IMR-90 (cell line): ENCODE measurements at regions not wholly inside any gene's neighbourhood (a gene's known extent, or its start where the extent isn't known, plus 50 kb on each side); places are given as distances from the start of the nearest gene placed in this dataset.

ENCODE experiments used
- ATAC-seq: fragments of 200-7000 bp; cut with Tn5 transposase; 2 replicates; pipeline ENCODE4 v1.9.1; 2020; ENCODE audit warnings: low read depth, mild to moderate bottlenecking, moderate library complexity
- BruUV-seq: library from RNA; stranded (reverse); fragments of 400-500 nt; replicated peaks from 2 replicates; lab custom pipeline; 2021; lab: Mats Ljungman, UMichigan
- CTCF ChIA-PET: fragments of 300-600 bp; formaldehyde crosslinking; extraction: SDS; loops from one replicate; lab custom pipeline; 2021; ENCODE audit warnings: antibody characterized with exemption; lab: Yijun Ruan, JAX
- POLR2A ChIA-PET: fragments of 300-600 bp; sonication (Branson Sonifier 250); formaldehyde crosslinking; loops from one replicate; lab custom pipeline; 2022; ENCODE audit warnings: antibody characterized with exemption; ENCODE audit not compliant: unreplicated experiment; lab: Charles Lee
- DNase-seq: peaks from one replicate; pipeline ENCODE4 v3.0.0; 2013
- H2AFZ ChIP-seq: replicated peaks from 2 replicates; pipeline ENCODE3; 2013; ENCODE audit warnings: low read length, mild to moderate bottlenecking; ENCODE audit not compliant: poor library complexity
- H2AK5ac ChIP-seq: 2 replicates; pipeline ENCODE4 v1.6.1; 2013; ENCODE audit warnings: low read depth, low read length, inconsistent platforms
- H2AK9ac ChIP-seq: replicated peaks from 2 replicates; pipeline ENCODE3; 2013; ENCODE audit warnings: mild to moderate bottlenecking, low read depth, low read length, moderate library complexity; ENCODE audit not compliant: poor library complexity
- H2BK120ac ChIP-seq: 2 replicates; pipeline ENCODE4 v1.6.1; 2013; ENCODE audit warnings: low read depth, low read length, inconsistent platforms
- H2BK15ac ChIP-seq: 3 replicates; pipeline ENCODE4 v1.6.1; 2013; ENCODE audit warnings: low read depth, low read length, inconsistent platforms
- H2BK20ac ChIP-seq: 2 replicates; pipeline ENCODE4 v1.6.1; 2013; ENCODE audit warnings: low read depth, mild to moderate bottlenecking, inconsistent platforms, low read length, moderate library complexity
- H2BK5ac ChIP-seq: 2 replicates; pipeline ENCODE4 v1.6.1; 2013; ENCODE audit warnings: mild to moderate bottlenecking, low read depth, low read length, inconsistent platforms; ENCODE audit not compliant: poor library complexity, severe bottlenecking
- H3K14ac ChIP-seq: replicated peaks from 2 replicates; pipeline ENCODE4 v1.6.1; 2013; ENCODE audit warnings: low read depth, low read length, inconsistent platforms
- H3K18ac ChIP-seq: 2 replicates; pipeline ENCODE4 v1.6.1; 2013; ENCODE audit warnings: low read depth, low read length, control low read depth
- H3K23ac ChIP-seq: 2 replicates; pipeline ENCODE4 v1.6.1; 2013; ENCODE audit warnings: low read depth, low read length, inconsistent platforms
- H3K27ac ChIP-seq: 2 replicates; pipeline ENCODE4 v1.5.1; 2013; ENCODE audit warnings: mild to moderate bottlenecking, control low read depth, low read length; ENCODE audit not compliant: insufficient read depth
- H3K27me3 ChIP-seq: 2 replicates; pipeline ENCODE4 v1.6.1; 2013; ENCODE audit warnings: low read length; ENCODE audit not compliant: control insufficient read depth, insufficient read depth
- H3K36me3 ChIP-seq: 2 replicates; pipeline ENCODE4 v1.6.1; 2013; ENCODE audit warnings: low read length, mixed read lengths; ENCODE audit not compliant: control insufficient read depth, insufficient read depth
- H3K4ac ChIP-seq: 2 replicates; pipeline ENCODE4 v1.6.1; 2013; ENCODE audit warnings: low read depth, low read length, inconsistent platforms
- H3K4me1 ChIP-seq: 2 replicates; pipeline ENCODE4 v1.6.1; 2013; ENCODE audit warnings: low read length, mixed read lengths; ENCODE audit not compliant: control insufficient read depth, insufficient read depth
- H3K4me2 ChIP-seq: 2 replicates; pipeline ENCODE4 v1.6.1; 2013; ENCODE audit warnings: low read depth, mild to moderate bottlenecking, control low read depth, low read length, moderate library complexity
- H3K4me3 ChIP-seq: 2 replicates; pipeline ENCODE4 v1.5.1; 2013; ENCODE audit warnings: low read depth, mild to moderate bottlenecking, control low read depth, low read length, moderate library complexity; ENCODE audit not compliant: insufficient read depth
- H3K56ac ChIP-seq: 2 replicates; pipeline ENCODE4 v1.6.1; 2013; ENCODE audit warnings: low read length, inconsistent platforms; ENCODE audit not compliant: insufficient read depth; ENCODE audit errors: extremely low read depth
- H3K79me1 ChIP-seq, 2 experiments: 2 replicates each; pipeline ENCODE4 v1.6.1; 2013; ENCODE audit warnings: low read length in 2 of 2, inconsistent platforms in 1 of 2, low read depth in 1 of 2
- H3K9ac ChIP-seq: 2 replicates; pipeline ENCODE4 v1.6.1; 2013; ENCODE audit warnings: low read depth, low read length, control low read depth
- H3K9me1 ChIP-seq: 2 replicates; pipeline ENCODE4 v1.6.1; 2013; ENCODE audit warnings: low read length, inconsistent platforms; ENCODE audit not compliant: insufficient read depth
- H3K9me3 ChIP-seq: 2 replicates; pipeline ENCODE4 v1.6.1; 2013; ENCODE audit warnings: low read length; ENCODE audit not compliant: control insufficient read depth, insufficient read depth
- H4K20me1 ChIP-seq: 2 replicates; pipeline ENCODE4 v1.6.1; 2013; ENCODE audit warnings: low read length, inconsistent platforms; ENCODE audit not compliant: insufficient read depth
- H4K5ac ChIP-seq: 2 replicates; pipeline ENCODE4 v1.6.1; 2013; ENCODE audit warnings: mild to moderate bottlenecking, low read depth, low read length, control low read depth
- H4K8ac ChIP-seq, 2 experiments: 2 replicates each; pipeline ENCODE4 v1.6.1; 2013; ENCODE audit warnings: low read depth in 2 of 2, low read length in 2 of 2, control low read depth in 1 of 2, inconsistent platforms in 1 of 2
- H4K91ac ChIP-seq: 2 replicates; pipeline ENCODE4 v1.6.1; 2013; ENCODE audit warnings: low read depth, low read length, inconsistent platforms; ENCODE audit not compliant: insufficient read depth
- BHLHE40 ChIP-seq: fragments of 150-350 bp; IDR thresholded peaks from 2 replicates; pipeline ENCODE4 v1.6.1; 2016; ENCODE audit warnings: mild to moderate bottlenecking, low read depth, low read length
- CEBPB ChIP-seq: IDR thresholded peaks from 2 replicates; pipeline ENCODE4 v1.6.1; 2012; ENCODE audit warnings: low read depth, low read length, improper control_type of control experiment
- CHD1 ChIP-seq: IDR thresholded peaks from 2 replicates; pipeline ENCODE4 v1.6.1; 2012; ENCODE audit warnings: low read depth, low read length, improper control_type of control experiment
- CTCF ChIP-seq: conservative IDR thresholded peaks from 2 replicates; pipeline ENCODE4 v1.5.1; 2012; ENCODE audit warnings: mild to moderate bottlenecking, low read depth, low read length, improper control_type of control experiment
- ELK1 ChIP-seq: fragments of 150-350 bp; IDR thresholded peaks from 2 replicates; pipeline ENCODE4 v1.6.1; 2016; ENCODE audit warnings: low read depth, mild to moderate bottlenecking, low read length, moderate library complexity, borderline replicate concordance
- FOS ChIP-seq: fragments of 150-350 bp; IDR thresholded peaks from 2 replicates; pipeline ENCODE4 v1.6.1; 2016; ENCODE audit warnings: low read depth, low read length
- MAFK ChIP-seq: IDR thresholded peaks from 2 replicates; pipeline ENCODE4 v1.6.1; 2012; ENCODE audit warnings: low read depth, low read length, improper control_type of control experiment
- MAZ ChIP-seq: IDR thresholded peaks from 2 replicates; pipeline ENCODE4 v1.6.1; 2012; ENCODE audit warnings: low read depth, mild to moderate bottlenecking, low read length, improper control_type of control experiment, moderate library complexity, borderline replicate concordance
- MXI1 ChIP-seq: IDR thresholded peaks from 2 replicates; pipeline ENCODE4 v1.6.1; 2012; ENCODE audit warnings: low read depth, mild to moderate bottlenecking, low read length, moderate library complexity, borderline replicate concordance
- NFE2L2 ChIP-seq: fragments of 150-350 bp; IDR thresholded peaks from 2 replicates; pipeline ENCODE4 v1.6.1; 2016; ENCODE audit warnings: low read depth, mild to moderate bottlenecking, low read length
- POLR2A ChIP-seq: IDR thresholded peaks from 2 replicates; pipeline ENCODE4 v1.6.1; 2012; ENCODE audit warnings: mild to moderate bottlenecking, low read depth, low read length
- RAD21 ChIP-seq: IDR thresholded peaks from 2 replicates; pipeline ENCODE4 v1.6.1; 2012; ENCODE audit warnings: low read length, improper control_type of control experiment
- RCOR1 ChIP-seq: IDR thresholded peaks from 2 replicates; pipeline ENCODE4 v1.6.1; 2012; ENCODE audit warnings: mild to moderate bottlenecking, low read length, improper control_type of control experiment; ENCODE audit not compliant: insufficient replicate concordance
- RFX5 ChIP-seq: IDR thresholded peaks from 2 replicates; pipeline ENCODE4 v1.8.0; 2012; ENCODE audit warnings: low read depth, mild to moderate bottlenecking, low read length, moderate library complexity
- SMC3 ChIP-seq: fragments of 150-350 bp; IDR thresholded peaks from 2 replicates; pipeline ENCODE4 v1.6.1; 2016; ENCODE audit warnings: low read depth, mild to moderate bottlenecking, antibody characterized with exemption, low read length, moderate library complexity
- USF2 ChIP-seq: fragments of 150-350 bp; IDR thresholded peaks from 2 replicates; pipeline ENCODE4 v1.6.1; 2017; ENCODE audit warnings: mild to moderate bottlenecking, antibody characterized with exemption, low read length, low read depth
- WGBS, 2 experiments: methylation state at CpG; one replicate each; pipeline versions ENCODE4 v1.1.5 to v1.1.7; 2013; ENCODE audit warnings: missing lambda C conversion rate in 2 of 2; ENCODE audit not compliant: insufficient read length in 1 of 2; ENCODE audit errors: extremely low coverage in 2 of 2; 5-methylcytosine and 5-hydroxymethylcytosine counted together
- dilution Hi-C: fragments of 300-500 bp; cut with HindIII; formaldehyde crosslinking; loops from one replicate; pipeline ENCODE4 v1.14.3; 2018; ENCODE audit warnings: low sequenced_read_pairs; ENCODE audit not compliant: unreplicated experiment
- in situ Hi-C: fragments of 300-500 bp; cut with MboI; formaldehyde crosslinking; loops from 3 replicates; pipeline ENCODE4 v1.14.3; 2019; ENCODE audit warnings: low sequenced_read_pairs, inconsistent platforms, mixed read lengths
- intact Hi-C: fragments of 100-400 bp; cut with micrococcal nuclease; formaldehyde crosslinking; loops from 2 replicates; pipeline ENCODE4 v1.10.0; 2022

- ChIA-PET POLR2A (no interaction called here), CTCF (no interaction called here)
- in situ Hi-C loops (no loop called here), intact Hi-C loops (no loop called here), dilution Hi-C loops (no loop called here)
- Histone ChIP-seq H3K18ac (no peak overlapping the region), H3K4me3 (no peak overlapping the region), H3K79me1 (no peaks in the 10 kb centered on the region), H4K20me1 (no peaks in the 10 kb centered on the region), H3K27ac (no peak overlapping the region), H3K14ac (no peak overlapping the region), H2AK5ac (no peak overlapping the region), H3K9ac (no peak overlapping the region), H3K9me3 (no peaks in the 10 kb centered on the region), H3K23ac (no peak overlapping the region), H4K8ac (no peak overlapping the region), H2BK120ac (no peak overlapping the region), H3K4me1 (no peaks in the 10 kb centered on the region), H2BK5ac (no peak overlapping the region), H3K4me2 (no peak overlapping the region), H2AK9ac (no peak overlapping the region), H3K56ac (no peak overlapping the region), H4K5ac (no peak overlapping the region), H2AFZ (no peak overlapping the region), H3K9me1 (no peaks in the 10 kb centered on the region), H2BK20ac (no peak overlapping the region), H3K4ac (no peak overlapping the region), H4K91ac (no peak overlapping the region), H3K27me3 (no peaks in the 10 kb centered on the region), H3K36me3 (no peaks in the 10 kb centered on the region), H2BK15ac (no peak overlapping the region)
- DNase-seq (no peak), ATAC-seq (no peak)
- 20% methylated on average over 1 of the region's 2 CpGs; no CpG with 5 or more reads in 1 of the 2 experiments for WGBS, 2 experiments
- BruUV-seq: no TSS peak
- TF ChIP-seq BHLHE40 (no peak), USF2 (no peak), RCOR1 (no peak), CHD1 (no peak), MXI1 (no peak), RFX5 (no peak), SMC3 (no peak), MAFK (no peak), NFE2L2 (no peak), FOS (no peak), CEBPB (no peak), RAD21 (no peak), ELK1 (no peak), CTCF (no peak), POLR2A (no peak), MAZ (no peak)
Observed at GRCh38 chr2:59733567-59733930, 819.9 kb downstream of the BCL11A start.
